Activated CD8-positive, alpha-beta T cell treated with anti-CD3 and anti-CD28 coated beads, Interleukin-2, amount 10 ng/mL, durations not matched to agents 7 days and 5 days (primary cell): ENCODE measurements at regions not wholly inside any gene's neighbourhood (a gene's known extent, or its start where the extent isn't known, plus 50 kb on each side); places are given as distances from the start of the nearest gene placed in this dataset.
"Not testable (repeated sequence)": the region's sequence is repeated elsewhere in the genome, so short reads cannot be mapped to it uniquely, and the experiment has no call there.

Experiments used
- ATAC-seq: fragments of 150-1000 bp; cut with Tn5 transposase; one replicate; pipeline ENCODE4 v1.10.0; 2021; ENCODE audit warnings: moderate library complexity
- CTCF ChIA-PET: fragments of 350-600 bp; sonication (Branson Sonifier 250); formaldehyde crosslinking; loops from one replicate; lab custom pipeline; 2021; ENCODE audit warnings: antibody characterized with exemption; lab: Charles Lee
- POLR2A ChIA-PET: fragments of 350-600 bp; sonication (Branson Sonifier 250); formaldehyde crosslinking; loops from one replicate; lab custom pipeline; 2021; ENCODE audit warnings: antibody characterized with exemption; lab: Charles Lee
- DNase-seq: peaks from one replicate; pipeline ENCODE4 v3.0.0-alpha.2; 2020
- H3K27ac Mint-ChIP-seq: one replicate; pipeline ENCODE4 v1.8.0; 2021; ENCODE audit warnings: mild to moderate bottlenecking, mixed read lengths
- H3K27me3 Mint-ChIP-seq: one replicate; pipeline ENCODE4 v1.8.0; 2021; ENCODE audit warnings: low read depth, mixed read lengths
- H3K36me3 Mint-ChIP-seq: one replicate; pipeline ENCODE4 v1.8.0; 2021; ENCODE audit warnings: low read depth, mixed read lengths
- H3K4me1 Mint-ChIP-seq: one replicate; pipeline ENCODE4 v1.8.0; 2021; ENCODE audit warnings: low read depth, mixed read lengths
- H3K4me3 Mint-ChIP-seq: one replicate; pipeline ENCODE4 v1.8.0; 2021; ENCODE audit warnings: mild to moderate bottlenecking, mixed read lengths
- H3K9me3 Mint-ChIP-seq: one replicate; pipeline ENCODE4 v1.8.0; 2022; ENCODE audit warnings: mixed read lengths; ENCODE audit not compliant: insufficient read depth

- no peaks in the 10 kb centered on the region for H3K9me3 Mint-ChIP-seq
- no peaks in the 10 kb centered on the region for H3K36me3 Mint-ChIP-seq
- H3K27me3 Mint-ChIP-seq = peaks cover 4% of the 10 kb centered on the region
- CTCF ChIA-PET = no interaction called here
- H3K27ac Mint-ChIP-seq = no peak overlapping the region
- POLR2A ChIA-PET = no interaction called here
- DNase-seq (no peak), ATAC-seq (no peak)
- no peak overlapping the region for H3K4me3 Mint-ChIP-seq
- no peaks in the 10 kb centered on the region for H3K4me1 Mint-ChIP-seq
These were observed 173.3 kb upstream of the BET1 start for GRCh38 chr7:94177441-94177840.

DNA sequence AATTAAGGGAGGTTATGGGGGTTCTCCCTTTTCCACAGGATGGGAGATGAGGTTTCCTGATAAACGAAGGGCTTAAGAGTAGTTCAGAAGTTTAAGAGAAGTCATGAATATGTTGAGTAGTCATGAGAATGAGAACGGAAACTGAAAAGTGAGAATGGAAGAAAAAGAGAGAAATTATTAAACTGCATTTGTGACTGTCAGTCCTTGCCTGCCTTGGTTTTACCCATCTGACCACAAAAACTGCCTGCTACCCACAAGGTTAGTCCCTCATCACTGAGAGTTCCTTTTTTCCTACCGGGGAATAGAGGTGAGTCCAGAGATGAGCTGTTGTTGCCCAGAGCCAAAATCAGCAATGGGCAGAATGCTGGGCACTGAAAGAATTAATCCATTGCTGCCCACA is 174.1 kb upstream of the BET1 start:
- POLR2A ChIA-PET = no interaction called here
- H3K36me3 Mint-ChIP-seq = no peaks in the 10 kb centered on the region
- no peak overlapping the region for H3K27ac Mint-ChIP-seq
- no peak for DNase-seq
- H3K4me1 Mint-ChIP-seq = no peaks in the 10 kb centered on the region
- no peaks in the 10 kb centered on the region for H3K9me3 Mint-ChIP-seq
- ATAC-seq = no peak
- H3K4me3 Mint-ChIP-seq = no peak overlapping the region
- peaks cover 4% of the 10 kb centered on the region for H3K27me3 Mint-ChIP-seq
- CTCF ChIA-PET = interaction anchor here (1.7 kb wide), 1 partner anchor 91 kb away, joined by 4 read pairs; no protein-coding TSS in a partner anchor

DNA sequence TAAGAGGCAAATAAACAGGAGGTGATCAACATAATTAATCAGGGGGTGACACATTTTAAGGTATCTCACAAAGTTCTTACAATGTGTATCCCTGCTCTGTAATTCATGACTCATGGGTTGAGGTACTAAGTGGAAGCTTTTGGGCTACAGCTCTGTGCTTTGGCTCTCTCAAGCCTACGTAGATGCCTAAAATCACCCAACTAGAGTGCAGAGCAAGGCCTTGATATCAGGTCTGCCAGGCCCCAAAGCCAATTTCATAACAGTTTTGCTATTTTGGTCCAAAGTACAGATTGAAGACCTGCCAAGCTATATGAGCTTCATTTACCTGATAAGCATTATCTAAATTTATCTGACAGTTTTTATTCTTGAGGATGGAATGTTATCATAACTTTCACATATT is 175.3 kb upstream of the BET1 start:
- H3K4me1 Mint-ChIP-seq = no peaks in the 10 kb centered on the region
- no peaks in the 10 kb centered on the region for H3K36me3 Mint-ChIP-seq
- POLR2A ChIA-PET = no interaction called here
- DNase-seq (no peak), ATAC-seq (no peak)
- CTCF ChIA-PET = interaction anchor here (1.7 kb wide), 1 partner anchor 92 kb away, joined by 4 read pairs; no protein-coding TSS in a partner anchor
- H3K9me3 Mint-ChIP-seq = no peaks in the 10 kb centered on the region
- no peak overlapping the region for H3K4me3 Mint-ChIP-seq
- H3K27me3 Mint-ChIP-seq = peaks cover 4% of the 10 kb centered on the region
- H3K27ac Mint-ChIP-seq = no peak overlapping the region

DNA sequence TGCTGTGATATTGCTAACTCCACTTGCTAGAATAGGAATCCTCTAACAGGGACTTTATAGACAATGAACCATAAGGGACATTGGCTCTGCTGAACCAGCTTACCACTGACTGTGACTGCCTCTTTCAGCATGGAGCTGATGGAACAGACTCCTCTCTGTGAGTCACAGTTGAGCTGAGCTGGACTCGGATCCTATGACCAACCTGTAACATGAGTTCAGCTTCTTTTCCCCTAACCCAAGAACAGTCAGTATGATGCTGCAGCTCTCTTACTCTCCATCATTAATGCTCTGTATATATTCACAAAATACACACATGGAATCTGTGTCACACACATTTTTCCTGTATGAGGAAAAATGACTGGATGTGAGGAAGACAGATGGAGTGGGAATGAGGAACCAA is 177.9 kb upstream of the BET1 start:
- Mint-ChIP-seq H3K4me3 (no peak overlapping the region), H3K27ac (no peak overlapping the region), H3K36me3 (no peaks in the 10 kb centered on the region), H3K27me3 (peaks cover 2% of the 10 kb centered on the region), H3K4me1 (no peaks in the 10 kb centered on the region), H3K9me3 (no peaks in the 10 kb centered on the region)
- POLR2A ChIA-PET = no interaction called here
- no peak for ATAC-seq
- DNase-seq = no peak
- CTCF ChIA-PET = no interaction called here

DNA sequence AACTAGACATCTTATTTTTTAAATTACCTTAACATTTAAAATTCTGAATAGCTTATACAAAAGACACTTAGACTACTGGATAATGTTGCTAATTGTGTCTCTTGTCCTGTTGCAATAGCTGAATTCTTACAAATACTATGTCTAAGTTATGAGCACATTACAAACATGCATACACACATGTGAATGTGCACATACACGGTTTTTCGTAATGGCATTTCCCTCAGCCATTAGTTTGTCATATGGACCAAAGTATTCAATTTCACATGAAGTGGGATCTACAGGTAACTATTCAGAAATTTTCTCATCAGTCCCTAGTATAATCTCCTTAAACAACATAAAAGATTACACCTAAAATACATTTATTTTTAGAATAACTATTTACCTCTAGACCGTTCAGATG is 178.6 kb upstream of the BET1 start:
- ChIA-PET CTCF (no interaction called here), POLR2A (no interaction called here)
- Mint-ChIP-seq H3K9me3 (no peaks in the 10 kb centered on the region), H3K36me3 (no peaks in the 10 kb centered on the region), H3K27me3 (peaks cover 2% of the 10 kb centered on the region), H3K4me1 (no peaks in the 10 kb centered on the region), H3K27ac (no peak overlapping the region), H3K4me3 (no peak overlapping the region)
- no peak for ATAC-seq
- DNase-seq = no peak

- no peaks in the 10 kb centered on the region for H3K9me3 Mint-ChIP-seq
- ChIA-PET POLR2A (no interaction called here), CTCF (no interaction called here)
These were observed 179.2 kb upstream of the BET1 start for GRCh38 chr7:94183289-94183749.

DNA sequence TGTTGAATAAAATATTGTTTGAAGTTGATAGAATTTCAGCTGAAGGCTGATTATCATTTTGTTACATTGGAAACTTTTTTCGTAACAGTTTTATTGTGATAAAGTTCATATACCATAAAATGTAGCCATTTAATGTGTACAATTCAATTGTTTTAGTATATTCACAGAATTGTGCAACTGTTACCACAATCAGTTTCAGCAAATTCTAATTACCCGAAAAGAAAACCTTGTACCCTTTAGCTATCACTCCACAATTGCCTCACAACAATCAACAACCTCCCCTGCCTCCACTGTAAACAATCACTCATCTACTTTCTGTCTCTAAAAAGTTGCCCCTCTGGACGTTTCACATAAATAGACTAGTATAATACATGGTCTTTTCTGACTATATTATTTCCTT is 179.7 kb upstream of the BET1 start:
- H3K27ac Mint-ChIP-seq = no peak overlapping the region
- H3K9me3 Mint-ChIP-seq = no peaks in the 10 kb centered on the region
- H3K27me3 Mint-ChIP-seq = no peaks in the 10 kb centered on the region
- no peak overlapping the region for H3K4me3 Mint-ChIP-seq
- no peaks in the 10 kb centered on the region for H3K4me1 Mint-ChIP-seq
- ChIA-PET POLR2A (no interaction called here), CTCF (no interaction called here)
- DNase-seq (no peak), ATAC-seq (no peak)
- H3K36me3 Mint-ChIP-seq = no peaks in the 10 kb centered on the region

More at GRCh38 chr7:94183289-94183749, 179.2 kb upstream of the BET1 start:
- Mint-ChIP-seq H3K27ac (no peak overlapping the region), H3K4me1 (no peaks in the 10 kb centered on the region), H3K27me3 (peaks cover 2% of the 10 kb centered on the region), H3K4me3 (no peak overlapping the region), H3K36me3 (no peaks in the 10 kb centered on the region)
- ATAC-seq (no peak), DNase-seq (no peak)

GRCh38 chr7:94188350-94188749 is 184.2 kb upstream of the BET1 start:
- no peaks in the 10 kb centered on the region for H3K9me3 Mint-ChIP-seq
- H3K27ac Mint-ChIP-seq = no peak overlapping the region
- no peaks in the 10 kb centered on the region for H3K27me3 Mint-ChIP-seq
- H3K36me3 Mint-ChIP-seq = no peaks in the 10 kb centered on the region
- ChIA-PET CTCF (no interaction called here), POLR2A (no interaction called here)
- no peaks in the 10 kb centered on the region for H3K4me1 Mint-ChIP-seq
- DNase-seq (no peak), ATAC-seq (no peak)
- no peak overlapping the region for H3K4me3 Mint-ChIP-seq

DNA sequence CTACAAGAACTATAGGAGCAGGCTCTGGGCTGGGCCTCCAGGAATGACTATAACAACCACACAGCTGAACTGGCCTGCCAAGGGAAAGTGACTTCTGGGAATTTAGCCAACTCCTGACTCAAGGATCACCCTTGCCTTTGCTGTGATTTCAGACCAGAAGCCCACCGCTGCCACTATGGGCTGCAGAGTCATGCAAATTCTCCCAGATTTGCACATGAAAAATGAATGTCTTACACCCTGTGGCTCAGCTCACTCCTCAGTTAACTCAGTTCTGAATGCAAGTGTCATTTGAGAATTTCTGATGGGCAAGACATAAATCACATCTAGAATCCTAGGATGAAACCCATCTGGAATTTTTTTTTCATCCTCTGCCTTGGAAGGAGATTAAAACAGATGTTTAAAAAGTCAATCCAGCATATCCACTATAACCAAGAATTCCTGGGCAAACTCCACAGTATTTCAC is 186.5 kb upstream of the BET1 start:
- no peak for ATAC-seq

DNA sequence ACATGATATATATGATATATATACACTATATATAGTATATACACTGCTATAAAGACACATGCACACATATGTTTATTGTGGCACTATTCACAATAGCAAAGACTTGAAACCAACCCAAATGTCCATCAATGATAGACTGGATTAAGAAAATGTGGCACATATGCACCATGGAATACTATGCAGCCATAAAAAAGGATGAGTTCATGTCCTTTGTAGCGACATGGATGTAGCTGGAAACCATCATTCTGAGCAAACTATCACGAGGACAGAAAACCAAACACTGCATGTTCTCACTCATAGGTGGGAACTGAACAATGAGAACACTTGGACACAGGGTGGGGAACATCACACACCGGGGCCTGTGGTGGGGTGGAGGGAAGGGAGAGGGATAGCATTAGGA is 190.3 kb upstream of the BET1 start:
- DNase-seq, POLR2A ChIA-PET, H3K4me3 Mint-ChIP-seq, H3K27ac Mint-ChIP-seq, CTCF ChIA-PET, H3K36me3 Mint-ChIP-seq, H3K27me3 Mint-ChIP-seq, ATAC-seq, H3K4me1 Mint-ChIP-seq, H3K9me3 Mint-ChIP-seq: not testable (repeated sequence)

More for the DNA sequence above, 186.5 kb upstream of the BET1 start:
- ChIA-PET CTCF (no interaction called here), POLR2A (no interaction called here)
- Mint-ChIP-seq H3K9me3 (no peaks in the 10 kb centered on the region), H3K27me3 (no peaks in the 10 kb centered on the region), H3K36me3 (no peaks in the 10 kb centered on the region), H3K4me3 (no peak overlapping the region), H3K27ac (no peak overlapping the region), H3K4me1 (no peaks in the 10 kb centered on the region)
- DNase-seq = no peak

GRCh38 chr7:94195201-94195600 is 191.0 kb upstream of the BET1 start:
- H3K27me3 Mint-ChIP-seq = no peaks in the 10 kb centered on the region
- ChIA-PET POLR2A (no interaction called here), CTCF (no interaction called here)
- ATAC-seq = no peak
- no peaks in the 10 kb centered on the region for H3K4me1 Mint-ChIP-seq
- no peak for DNase-seq
- H3K4me3 Mint-ChIP-seq = no peak overlapping the region
- H3K9me3 Mint-ChIP-seq = no peaks in the 10 kb centered on the region
- H3K36me3 Mint-ChIP-seq = no peaks in the 10 kb centered on the region
- no peak overlapping the region for H3K27ac Mint-ChIP-seq

- no peaks in the 10 kb centered on the region for H3K36me3 Mint-ChIP-seq
- no peak overlapping the region for H3K4me3 Mint-ChIP-seq
- no peaks in the 10 kb centered on the region for H3K27me3 Mint-ChIP-seq
- ATAC-seq = no peak
- H3K4me1 Mint-ChIP-seq = no peaks in the 10 kb centered on the region
- ChIA-PET POLR2A (no interaction called here), CTCF (no interaction called here)
- no peaks in the 10 kb centered on the region for H3K9me3 Mint-ChIP-seq
- no peak for DNase-seq
- H3K27ac Mint-ChIP-seq = no peak overlapping the region
These were observed 191.7 kb upstream of the BET1 start for GRCh38 chr7:94195813-94196212.

DNA sequence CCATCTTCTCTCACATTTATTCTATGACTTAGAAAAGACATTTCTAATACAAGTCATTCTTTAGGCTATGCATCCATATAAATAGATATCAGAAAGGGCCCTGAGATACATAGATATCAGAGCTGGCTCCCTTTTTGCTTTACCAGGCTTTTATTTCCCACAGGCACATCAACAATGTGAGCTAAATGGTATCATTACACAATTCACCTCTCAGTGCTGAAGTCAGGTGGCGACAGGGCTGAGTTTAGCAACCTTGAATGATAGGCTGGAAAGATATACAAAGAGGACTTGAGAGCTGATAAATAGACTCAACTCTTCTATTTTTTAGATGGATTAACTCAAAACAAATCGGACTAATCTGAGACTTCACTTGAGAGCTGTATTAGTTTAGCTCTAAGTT is 189.2 kb upstream of the COL1A2 start:
- ChIA-PET CTCF (no interaction called here), POLR2A (no interaction called here)
- H3K4me3 Mint-ChIP-seq = no peak overlapping the region
- H3K27ac Mint-ChIP-seq = no peak overlapping the region
- no peak for ATAC-seq
- no peaks in the 10 kb centered on the region for H3K36me3 Mint-ChIP-seq
- no peaks in the 10 kb centered on the region for H3K9me3 Mint-ChIP-seq
- no peaks in the 10 kb centered on the region for H3K27me3 Mint-ChIP-seq
- DNase-seq = no peak
- H3K4me1 Mint-ChIP-seq = no peaks in the 10 kb centered on the region
